Panc1 (cell line): ENCODE measurements at regions not wholly inside any gene's neighbourhood (a gene's known extent, or its start where the extent isn't known, plus 50 kb on each side); places are given as distances from the start of the nearest gene placed in this dataset.

Source experiments
- ATAC-seq: fragments of 200-7000 bp; cut with Tn5 transposase; 2 replicates; pipeline ENCODE4 v1.9.1; 2020; ENCODE audit warnings: mild to moderate bottlenecking, moderate library complexity
- BruUV-seq: library from RNA; stranded (reverse); fragments of 400-500 nt; replicated peaks from 2 replicates; lab custom pipeline; 2021; lab: Mats Ljungman, UMichigan
- CTCF ChIA-PET: fragments of 300-600 bp; sonication (Branson Sonifier 250); formaldehyde crosslinking; loops from one replicate; lab custom pipeline; 2022; ENCODE audit warnings: antibody characterized with exemption; lab: Charles Lee
- POLR2A ChIA-PET: fragments of 300-600 bp; sonication (Branson Sonifier 250); formaldehyde crosslinking; loops from one replicate; lab custom pipeline; 2022; ENCODE audit warnings: antibody characterized with exemption; lab: Charles Lee
- DNase-seq: peaks from one replicate; pipeline ENCODE4 v3.0.0-alpha.2; 2010; ENCODE audit warnings: low read depth, low spot score
- H3K27ac ChIP-seq: 2 replicates; pipeline ENCODE4 v1.5.1; 2011; ENCODE audit warnings: mild to moderate bottlenecking, low read length, inconsistent platforms
- H3K27me3 ChIP-seq: fragments of 200-500 bp; sonication (Bioruptor generic); 2 replicates; pipeline ENCODE4 v1.6.0; 2014; ENCODE audit warnings: low read length, inconsistent platforms; ENCODE audit not compliant: control insufficient read depth, insufficient read depth
- H3K36me3 ChIP-seq: fragments of 200-500 bp; sonication (Bioruptor generic); 2 replicates; pipeline ENCODE4 v1.5.1; 2014; ENCODE audit warnings: inconsistent platforms, mild to moderate bottlenecking, low read length, moderate library complexity; ENCODE audit not compliant: control insufficient read depth, insufficient read depth
- H3K4me1 ChIP-seq: 2 replicates; pipeline ENCODE4 v1.5.1; 2011; ENCODE audit warnings: inconsistent platforms, mild to moderate bottlenecking, low read length, moderate library complexity; ENCODE audit not compliant: control insufficient read depth, insufficient read depth
- H3K4me3 ChIP-seq, 2 experiments: 2 replicates each; pipeline ENCODE4 v1.5.1; 2011 to 2012; ENCODE audit warnings: low read depth in 2 of 2, low read length in 2 of 2, mild to moderate bottlenecking in 2 of 2, inconsistent platforms in 1 of 2, moderate library complexity in 1 of 2
- H3K9me3 ChIP-seq: fragments of 200-500 bp; sonication (Bioruptor generic); 2 replicates; pipeline ENCODE4 v1.5.1; 2014; ENCODE audit warnings: low read depth, mild to moderate bottlenecking, inconsistent platforms, low read length, moderate library complexity; ENCODE audit not compliant: control insufficient read depth, insufficient read depth
- CTCF ChIP-seq: fragments of 450-650 bp; IDR thresholded peaks from 2 replicates; pipeline ENCODE4 v1.5.1; 2017; ENCODE audit warnings: mild to moderate bottlenecking
- POLR2AphosphoS5 ChIP-seq: IDR thresholded peaks from 2 replicates; pipeline ENCODE4 v1.6.1; 2012; ENCODE audit warnings: mild to moderate bottlenecking, low read depth, low read length, moderate library complexity
- REST ChIP-seq, 2 experiments: IDR thresholded peaks; 2 replicates each; pipeline ENCODE4 v1.6.1; 2011 to 2012; ENCODE audit warnings: low read depth in 2 of 2, control low read depth in 1 of 2, low read length in 1 of 2, mild to moderate bottlenecking in 1 of 2, moderate library complexity in 1 of 2; ENCODE audit not compliant: insufficient read depth in 1 of 2
- SIN3A ChIP-seq: IDR thresholded peaks from 2 replicates; pipeline ENCODE4 v1.6.1; 2012; ENCODE audit warnings: low read depth, mild to moderate bottlenecking, low read length, moderate library complexity, borderline replicate concordance; ENCODE audit not compliant: insufficient read depth
- TCF7L2 ChIP-seq: IDR thresholded peaks from 2 replicates; pipeline ENCODE4 v1.6.1; 2011; ENCODE audit warnings: mild to moderate bottlenecking, low read depth, low read length, inconsistent platforms
- in situ Hi-C: cut with HindIII; loops from 2 replicates; pipeline ENCODE4 v1.10.0; 2016; ENCODE audit warnings: low sequenced_read_pairs, low pct_unique_long_range_greater_than_20kb
- intact Hi-C: fragments of 100-400 bp; cut with micrococcal nuclease; formaldehyde crosslinking; loops from one replicate; pipeline ENCODE4 v1.10.0; 2022; ENCODE audit not compliant: unreplicated experiment

- Histone ChIP-seq H3K27ac (no peak overlapping the region), H3K4me3 (no peak overlapping the region), H3K27me3 (peaks cover 10% of the 10 kb centered on the region), H3K4me1 (no peaks in the 10 kb centered on the region), H3K36me3 (no peaks in the 10 kb centered on the region), H3K9me3 (no peaks in the 10 kb centered on the region)
- ChIA-PET CTCF (no interaction called here), POLR2A (no interaction called here)
- DNase-seq (no peak), ATAC-seq (no peak)
- in situ Hi-C loops (no loop called here), intact Hi-C loops (no loop called here)
- TF ChIP-seq POLR2AphosphoS5 (no peak), SIN3A (no peak), TCF7L2 (no peak), CTCF (no peak), REST (IDR thresholded peaks at IDR 0.05; ENCODE audit: insufficient read depth in 1 of 2, low read depth in 2 of 2, low read length in 1 of 2) (no peak)
- no TSS peak for BruUV-seq
Measured at GRCh38 chr10:6671976-6672375, 91.9 kb upstream of the PRKCQ start.

- ChIA-PET CTCF (no interaction called here), POLR2A (no interaction called here)
- no peak overlapping the region for H3K27ac ChIP-seq
- TF ChIP-seq SIN3A (no peak), CTCF (peak; percentile 59; the same call in 1 of the 2 replicates)
- no peak overlapping the region for H3K4me3 ChIP-seq
- H3K27me3 ChIP-seq, result peaks cover 10% of the 10 kb centered on the region
- no peaks in the 10 kb centered on the region for H3K9me3 ChIP-seq
- intact Hi-C loops (loop anchor here (5.0 kb wide), 2 partner anchors 252 to 748 kb away; no protein-coding TSS in a partner anchor), in situ Hi-C loops (no loop called here)
- H3K36me3 ChIP-seq, result no peaks in the 10 kb centered on the region
- DNase-seq (peak; percentile 25), ATAC-seq (no peak)
- no TSS peak for BruUV-seq
- no peaks in the 10 kb centered on the region for H3K4me1 ChIP-seq
Measured at GRCh38 chr10:6669269-6669859, 89.3 kb upstream of the PRKCQ start.
